Astrocyte (in vitro differentiated cells and primary cell): ENCODE measurements at regions not wholly inside any gene's neighbourhood (a gene's known extent, or its start where the extent isn't known, plus 50 kb on each side); places are given as distances from the start of the nearest gene placed in this dataset.

ENCODE experiments used
- DNase-seq: peaks from one replicate; pipeline ENCODE4 v3.0.0-alpha.2; 2010; ENCODE audit warnings: low read depth
- FAIRE-seq: peaks from 2 replicates; lab custom pipeline; 2011; peaks lifted over from hg19 to GRCh38; lab: Jason Lieb, UNC
- H2AFZ ChIP-seq: 2 replicates; pipeline ENCODE4 v1.6.0; 2012; ENCODE audit warnings: low read depth, low read length, inconsistent platforms
- H3K27ac ChIP-seq: 2 replicates; pipeline ENCODE4 v1.5.1; 2011; ENCODE audit warnings: low read depth, low read length, inconsistent platforms
- H3K27me3 ChIP-seq: 2 replicates; pipeline ENCODE4 v1.6.0; 2011; ENCODE audit warnings: low read length, inconsistent platforms; ENCODE audit not compliant: insufficient read depth
- H3K36me3 ChIP-seq: 2 replicates; pipeline ENCODE4 v1.5.1; 2011; ENCODE audit warnings: low read length, inconsistent platforms; ENCODE audit not compliant: insufficient read depth
- H3K4me1 ChIP-seq: 2 replicates; pipeline ENCODE4 v1.5.1; 2011; ENCODE audit warnings: low read length, inconsistent platforms; ENCODE audit not compliant: insufficient read depth
- H3K4me2 ChIP-seq: 2 replicates; pipeline ENCODE4 v1.6.0; 2012; ENCODE audit warnings: low read length, inconsistent platforms
- H3K4me3 ChIP-seq: 2 replicates; pipeline ENCODE4 v1.5.1; 2011; ENCODE audit warnings: low read depth, mild to moderate bottlenecking, low read length, inconsistent platforms; ENCODE audit not compliant: insufficient read depth
- H3K79me2 ChIP-seq: 2 replicates; pipeline ENCODE4 v1.6.0; 2012; ENCODE audit warnings: mild to moderate bottlenecking, low read length, inconsistent platforms; ENCODE audit not compliant: insufficient read depth
- H3K9ac ChIP-seq: 2 replicates; pipeline ENCODE4 v1.6.0; 2012; ENCODE audit warnings: mild to moderate bottlenecking, low read length, inconsistent platforms
- H3K9me3 ChIP-seq: 2 replicates; pipeline ENCODE4 v1.5.1; 2012; ENCODE audit warnings: low read depth, mild to moderate bottlenecking, low read length, inconsistent platforms; ENCODE audit not compliant: insufficient read depth
- H4K20me1 ChIP-seq: 2 replicates; pipeline ENCODE4 v1.6.0; 2012; ENCODE audit warnings: low read length, inconsistent platforms; ENCODE audit not compliant: insufficient read depth
- H3K27ac Mint-ChIP-seq: one replicate; pipeline ENCODE4 v1.8.0; 2021; ENCODE audit warnings: mild to moderate bottlenecking, mixed read lengths; ENCODE audit not compliant: unreplicated experiment
- H3K27me3 Mint-ChIP-seq: one replicate; pipeline ENCODE4 v1.8.0; 2021; ENCODE audit warnings: low read depth, mixed read lengths; ENCODE audit not compliant: unreplicated experiment
- H3K36me3 Mint-ChIP-seq: one replicate; pipeline ENCODE4 v1.8.0; 2021; ENCODE audit warnings: low read depth, mixed read lengths; ENCODE audit not compliant: unreplicated experiment
- H3K4me1 Mint-ChIP-seq: one replicate; pipeline ENCODE4 v1.8.0; 2021; ENCODE audit warnings: low read depth, mixed read lengths; ENCODE audit not compliant: unreplicated experiment
- H3K4me3 Mint-ChIP-seq: one replicate; pipeline ENCODE4 v1.8.0; 2021; ENCODE audit warnings: mild to moderate bottlenecking, moderate library complexity, mixed read lengths; ENCODE audit not compliant: unreplicated experiment
- H3K9me3 Mint-ChIP-seq: one replicate; pipeline ENCODE4 v1.8.0; 2021; ENCODE audit warnings: mild to moderate bottlenecking, mixed read lengths; ENCODE audit not compliant: unreplicated experiment
- EZH2 ChIP-seq: IDR thresholded peaks from 2 replicates; pipeline ENCODE4 v1.6.1; 2012; ENCODE audit warnings: mild to moderate bottlenecking, low read length, inconsistent platforms; ENCODE audit not compliant: insufficient read depth
- TF ChIP-seq, protein P1 (sequence below): IDR thresholded peaks from 2 replicates; pipeline ENCODE4 v1.5.1; 2011; ENCODE audit warnings: low read depth, mild to moderate bottlenecking, inconsistent platforms, low read length, moderate library complexity; ENCODE audit not compliant: insufficient read depth

- no peaks in the 10 kb centered on the region for H3K27me3 ChIP-seq
- no peak overlapping the region for H3K27ac Mint-ChIP-seq
- H3K27ac ChIP-seq, result no peak overlapping the region
Measured at GRCh38 chr12:68432622-68433021, 100.5 kb upstream of the MDM1 start.

GRCh38 chr12:68434391-68435298 is 102.5 kb upstream of the MDM1 start:
- Histone ChIP-seq H3K27ac (no peak overlapping the region), H3K9ac (no peak overlapping the region), H3K36me3 (no peaks in the 10 kb centered on the region), H4K20me1 (no peaks in the 10 kb centered on the region), H3K4me1 (peaks cover 8% of the 10 kb centered on the region), H3K79me2 (no peaks in the 10 kb centered on the region), H3K4me3 (no peak overlapping the region), H2AFZ (no peak overlapping the region), H3K9me3 (peaks cover 5% of the 10 kb centered on the region), H3K27me3 (no peaks in the 10 kb centered on the region), H3K4me2 (no peak overlapping the region)
- FAIRE-seq (no peak), DNase-seq (no peak)
- TF ChIP-seq EZH2, result no peak
- TF ChIP-seq, protein P1, sequence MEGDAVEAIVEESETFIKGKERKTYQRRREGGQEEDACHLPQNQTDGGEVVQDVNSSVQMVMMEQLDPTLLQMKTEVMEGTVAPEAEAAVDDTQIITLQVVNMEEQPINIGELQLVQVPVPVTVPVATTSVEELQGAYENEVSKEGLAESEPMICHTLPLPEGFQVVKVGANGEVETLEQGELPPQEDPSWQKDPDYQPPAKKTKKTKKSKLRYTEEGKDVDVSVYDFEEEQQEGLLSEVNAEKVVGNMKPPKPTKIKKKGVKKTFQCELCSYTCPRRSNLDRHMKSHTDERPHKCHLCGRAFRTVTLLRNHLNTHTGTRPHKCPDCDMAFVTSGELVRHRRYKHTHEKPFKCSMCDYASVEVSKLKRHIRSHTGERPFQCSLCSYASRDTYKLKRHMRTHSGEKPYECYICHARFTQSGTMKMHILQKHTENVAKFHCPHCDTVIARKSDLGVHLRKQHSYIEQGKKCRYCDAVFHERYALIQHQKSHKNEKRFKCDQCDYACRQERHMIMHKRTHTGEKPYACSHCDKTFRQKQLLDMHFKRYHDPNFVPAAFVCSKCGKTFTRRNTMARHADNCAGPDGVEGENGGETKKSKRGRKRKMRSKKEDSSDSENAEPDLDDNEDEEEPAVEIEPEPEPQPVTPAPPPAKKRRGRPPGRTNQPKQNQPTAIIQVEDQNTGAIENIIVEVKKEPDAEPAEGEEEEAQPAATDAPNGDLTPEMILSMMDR, result no peak
- Mint-ChIP-seq H3K27ac (no peak overlapping the region), H3K9me3 (peaks cover 8% of the 10 kb centered on the region), H3K4me3 (no peak overlapping the region), H3K27me3 (no peaks in the 10 kb centered on the region), H3K4me1 (peaks cover 12% of the 10 kb centered on the region), H3K36me3 (no peaks in the 10 kb centered on the region)

More at GRCh38 chr12:68432622-68433021, 100.5 kb upstream of the MDM1 start:
- no peaks in the 10 kb centered on the region for H4K20me1 ChIP-seq
- Mint-ChIP-seq H3K9me3 (peaks cover 8% of the 10 kb centered on the region), H3K4me1 (peaks cover 12% of the 10 kb centered on the region), H3K27me3 (no peaks in the 10 kb centered on the region), H3K36me3 (no peaks in the 10 kb centered on the region), H3K4me3 (no peak overlapping the region)
- H3K4me1 ChIP-seq, result peaks cover 22% of the 10 kb centered on the region
- H3K36me3 ChIP-seq, result no peaks in the 10 kb centered on the region
- H3K4me3 ChIP-seq, result no peak overlapping the region
- no peak overlapping the region for H2AFZ ChIP-seq
- H3K9ac ChIP-seq, result no peak overlapping the region
- FAIRE-seq (no peak), DNase-seq (no peak)
- no peaks in the 10 kb centered on the region for H3K79me2 ChIP-seq
- H3K4me2 ChIP-seq, result no peak overlapping the region
- H3K9me3 ChIP-seq, result peaks cover 5% of the 10 kb centered on the region
- TF ChIP-seq EZH2, result no peak
- TF ChIP-seq, protein P1, result no peak

- Histone ChIP-seq H2AFZ (no peak overlapping the region), H3K79me2 (no peaks in the 10 kb centered on the region), H3K27me3 (no peaks in the 10 kb centered on the region), H3K9ac (no peak overlapping the region), H4K20me1 (no peaks in the 10 kb centered on the region), H3K36me3 (no peaks in the 10 kb centered on the region), H3K4me3 (no peak overlapping the region), H3K27ac (peak overlapping the region; percentile 32), H3K4me1 (peaks cover 12% of the 10 kb centered on the region), H3K9me3 (peaks cover 5% of the 10 kb centered on the region), H3K4me2 (no peak overlapping the region)
- FAIRE-seq, result no peak
- Mint-ChIP-seq H3K36me3 (no peaks in the 10 kb centered on the region), H3K4me1 (peaks cover 19% of the 10 kb centered on the region), H3K4me3 (no peak overlapping the region), H3K9me3 (peaks cover 8% of the 10 kb centered on the region), H3K27ac (no peak overlapping the region), H3K27me3 (no peaks in the 10 kb centered on the region)
- no peak for DNase-seq
- TF ChIP-seq, protein P1, result no peak
- TF ChIP-seq EZH2, result no peak
Measured at GRCh38 chr12:68435299-68435637, 103.1 kb upstream of the MDM1 start.
